GM23338 (cell line): ENCODE measurements at regions not wholly inside any gene's neighbourhood (a gene's known extent, or its start where the extent isn't known, plus 50 kb on each side); places are given as distances from the start of the nearest gene placed in this dataset.

Source experiments
- ATAC-seq: fragments of 200-7000 bp; cut with Tn5 transposase; 3 replicates; pipeline ENCODE4 v1.9.1; 2020
- DNase-seq: peaks from one replicate; pipeline ENCODE4 v3.0.0-alpha.2; 2015; ENCODE audit warnings: low spot score
- H2AFZ ChIP-seq: fragments of 200-600 bp; sonication (generic); 2 replicates; pipeline ENCODE4 v1.8.0; 2016; ENCODE audit warnings: antibody characterized with exemption, mild to moderate bottlenecking, moderate library complexity
- H3F3A ChIP-seq: fragments of 200-600 bp; sonication (generic); replicated peaks from 2 replicates; pipeline ENCODE4 v1.8.0; 2017; ENCODE audit warnings: antibody characterized with exemption, mixed run types, low read depth
- H3K27ac ChIP-seq: fragments of 200-600 bp; sonication (generic); 2 replicates; pipeline ENCODE4 v1.6.1; 2016; ENCODE audit warnings: low read depth
- H3K27me3 ChIP-seq: fragments of 200-600 bp; sonication (generic); 2 replicates; pipeline ENCODE4 v1.8.0; 2016; ENCODE audit warnings: mild to moderate bottlenecking, mixed run types, moderate library complexity; ENCODE audit not compliant: insufficient read depth
- H3K36me3 ChIP-seq: fragments of 200-600 bp; sonication (generic); 2 replicates; pipeline ENCODE4 v1.8.0; 2016; ENCODE audit warnings: mild to moderate bottlenecking; ENCODE audit not compliant: insufficient read depth
- H3K4me1 ChIP-seq: fragments of 200-600 bp; sonication (generic); 2 replicates; pipeline ENCODE4 v1.8.0; 2016; ENCODE audit warnings: mild to moderate bottlenecking, moderate library complexity; ENCODE audit not compliant: insufficient read depth
- H3K4me2 ChIP-seq: fragments of 200-600 bp; sonication (generic); 2 replicates; pipeline ENCODE4 v1.7.1; 2017; ENCODE audit warnings: mixed run types
- H3K4me3 ChIP-seq: fragments of 200-600 bp; sonication (generic); 2 replicates; pipeline ENCODE4 v1.6.1; 2016; ENCODE audit warnings: mixed run types
- H3K79me2 ChIP-seq: fragments of 200-600 bp; sonication (generic); replicated peaks from 2 replicates; pipeline ENCODE4 v1.8.0; 2017; ENCODE audit warnings: mild to moderate bottlenecking; ENCODE audit not compliant: insufficient read depth
- H3K9me2 ChIP-seq: fragments of 200-600 bp; sonication (generic); 2 replicates; pipeline ENCODE4 v1.8.0; 2017; ENCODE audit not compliant: insufficient read depth
- H4K20me1 ChIP-seq: fragments of 200-600 bp; sonication (generic); replicated peaks from 2 replicates; pipeline ENCODE4 v1.8.0; 2017; ENCODE audit warnings: mild to moderate bottlenecking; ENCODE audit not compliant: insufficient read depth
- H3K27ac Mint-ChIP-seq: 2 replicates; pipeline ENCODE4 v1.8.0; 2020; ENCODE audit warnings: inconsistent platforms, mild to moderate bottlenecking, moderate library complexity, mixed read lengths
- H3K27me3 Mint-ChIP-seq: 3 replicates; pipeline ENCODE4 v1.8.0; 2022; ENCODE audit warnings: low read depth, mild to moderate bottlenecking, moderate library complexity, mixed read lengths, inconsistent platforms; ENCODE audit not compliant: insufficient read depth, poor library complexity
- H3K36me3 Mint-ChIP-seq: 3 replicates; pipeline ENCODE4 v1.8.0; 2021; ENCODE audit warnings: low read depth, mild to moderate bottlenecking, inconsistent platforms, moderate library complexity, mixed read lengths
- H3K4me1 Mint-ChIP-seq: 3 replicates; pipeline ENCODE4 v1.8.0; 2020; ENCODE audit warnings: mild to moderate bottlenecking, inconsistent platforms, mixed read lengths
- H3K4me3 Mint-ChIP-seq: 3 replicates; pipeline ENCODE4 v1.8.0; 2021; ENCODE audit warnings: moderate library complexity, mild to moderate bottlenecking, inconsistent platforms, mixed read lengths
- H3K9me3 Mint-ChIP-seq: 3 replicates; pipeline ENCODE4 v1.8.0; 2020; ENCODE audit warnings: moderate library complexity, mild to moderate bottlenecking, inconsistent platforms, mixed read lengths
- CREB1 ChIP-seq: fragments of 250-450 bp; sonication (Bioruptor Pico); IDR thresholded peaks from 2 replicates; pipeline ENCODE4 v1.5.0; 2020; ENCODE audit warnings: low read depth, mild to moderate bottlenecking, moderate library complexity
- EZH2phosphoT487 ChIP-seq: fragments of 200-600 bp; sonication (generic); IDR thresholded peaks from one replicate; pipeline ENCODE4 v1.8.1; 2018; ENCODE audit warnings: antibody characterized with exemption; ENCODE audit not compliant: unreplicated experiment
- NANOG ChIP-seq: IDR thresholded peaks from 2 replicates; pipeline ENCODE4 v1.6.1; 2016; ENCODE audit warnings: antibody characterized with exemption, borderline replicate concordance
- POLR2AphosphoS5 ChIP-seq: IDR thresholded peaks from 2 replicates; pipeline ENCODE4 v1.6.1; 2016; ENCODE audit warnings: antibody characterized with exemption, low read depth
- STAT1 ChIP-seq: IDR thresholded peaks from one replicate; pipeline ENCODE4 v1.6.1; 2016; ENCODE audit warnings: antibody characterized with exemption; ENCODE audit not compliant: unreplicated experiment
- ZNF114 ChIP-seq: fragments of 250-450 bp; sonication (Bioruptor Pico); IDR thresholded peaks from 2 replicates; pipeline ENCODE4 v1.5.0; 2020; ENCODE audit warnings: mild to moderate bottlenecking, moderate library complexity
- ZNF331 ChIP-seq: fragments of 250-450 bp; sonication (Bioruptor Pico); IDR thresholded peaks from 2 replicates; pipeline ENCODE4 v1.5.0; 2020; ENCODE audit warnings: low read depth, mild to moderate bottlenecking, moderate library complexity
- TF ChIP-seq, protein P1 (sequence below): IDR thresholded peaks from one replicate; pipeline ENCODE4 v1.6.1; 2018; ENCODE audit warnings: antibody characterized with exemption; ENCODE audit not compliant: unreplicated experiment
- TF ChIP-seq, protein P2 (sequence below): IDR thresholded peaks from 2 replicates; pipeline ENCODE4 v1.6.1; 2016; ENCODE audit warnings: antibody characterized with exemption

DNA sequence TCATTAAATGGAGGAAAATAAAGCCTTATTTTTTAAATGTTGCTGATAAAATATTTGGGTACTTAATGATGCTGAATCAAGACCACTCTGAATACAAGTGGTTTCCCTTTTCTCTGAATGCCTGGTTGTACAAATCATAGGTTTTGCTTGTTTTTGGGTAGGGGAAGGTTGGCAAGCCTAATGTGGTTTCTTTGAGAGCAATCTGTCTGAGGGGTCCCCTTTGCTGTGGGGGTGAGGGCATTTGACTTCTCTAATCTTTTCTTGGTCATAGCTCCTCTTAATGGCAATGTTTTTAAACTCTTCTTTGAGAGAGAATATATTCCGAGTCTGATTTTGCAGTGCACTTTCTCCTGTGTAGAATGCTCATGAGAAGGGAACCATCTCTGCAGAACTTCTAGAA lies 99.2 kb downstream of the SOX4 start (continued):
- TF ChIP-seq ZNF331: no peak
- no peak for TF ChIP-seq EZH2phosphoT487
- TF ChIP-seq, protein P1, sequence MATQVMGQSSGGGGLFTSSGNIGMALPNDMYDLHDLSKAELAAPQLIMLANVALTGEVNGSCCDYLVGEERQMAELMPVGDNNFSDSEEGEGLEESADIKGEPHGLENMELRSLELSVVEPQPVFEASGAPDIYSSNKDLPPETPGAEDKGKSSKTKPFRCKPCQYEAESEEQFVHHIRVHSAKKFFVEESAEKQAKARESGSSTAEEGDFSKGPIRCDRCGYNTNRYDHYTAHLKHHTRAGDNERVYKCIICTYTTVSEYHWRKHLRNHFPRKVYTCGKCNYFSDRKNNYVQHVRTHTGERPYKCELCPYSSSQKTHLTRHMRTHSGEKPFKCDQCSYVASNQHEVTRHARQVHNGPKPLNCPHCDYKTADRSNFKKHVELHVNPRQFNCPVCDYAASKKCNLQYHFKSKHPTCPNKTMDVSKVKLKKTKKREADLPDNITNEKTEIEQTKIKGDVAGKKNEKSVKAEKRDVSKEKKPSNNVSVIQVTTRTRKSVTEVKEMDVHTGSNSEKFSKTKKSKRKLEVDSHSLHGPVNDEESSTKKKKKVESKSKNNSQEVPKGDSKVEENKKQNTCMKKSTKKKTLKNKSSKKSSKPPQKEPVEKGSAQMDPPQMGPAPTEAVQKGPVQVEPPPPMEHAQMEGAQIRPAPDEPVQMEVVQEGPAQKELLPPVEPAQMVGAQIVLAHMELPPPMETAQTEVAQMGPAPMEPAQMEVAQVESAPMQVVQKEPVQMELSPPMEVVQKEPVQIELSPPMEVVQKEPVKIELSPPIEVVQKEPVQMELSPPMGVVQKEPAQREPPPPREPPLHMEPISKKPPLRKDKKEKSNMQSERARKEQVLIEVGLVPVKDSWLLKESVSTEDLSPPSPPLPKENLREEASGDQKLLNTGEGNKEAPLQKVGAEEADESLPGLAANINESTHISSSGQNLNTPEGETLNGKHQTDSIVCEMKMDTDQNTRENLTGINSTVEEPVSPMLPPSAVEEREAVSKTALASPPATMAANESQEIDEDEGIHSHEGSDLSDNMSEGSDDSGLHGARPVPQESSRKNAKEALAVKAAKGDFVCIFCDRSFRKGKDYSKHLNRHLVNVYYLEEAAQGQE: no peak
- TF ChIP-seq POLR2AphosphoS5: no peak

DNA sequence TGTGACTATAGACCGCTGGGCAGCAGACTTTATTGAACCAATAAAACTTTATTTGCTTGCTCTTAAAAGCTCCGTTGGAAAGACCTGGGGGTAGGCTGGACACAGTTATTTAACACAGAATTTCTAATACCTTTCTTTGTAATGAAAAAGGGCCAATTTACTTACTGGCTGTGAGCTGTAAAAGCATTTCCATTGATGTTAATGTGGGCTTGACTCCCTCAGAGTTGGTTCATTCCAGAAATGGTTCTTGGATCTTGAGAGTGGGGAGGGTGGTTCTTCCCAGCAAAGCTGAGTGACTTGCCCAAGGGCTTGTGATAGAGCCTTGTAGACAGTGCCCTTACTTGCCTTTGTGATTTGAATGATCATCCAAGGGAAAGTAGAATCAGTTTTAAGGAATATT lies 100.6 kb downstream of the SOX4 start:
- Mint-ChIP-seq H3K27me3 (peaks cover 12% of the 10 kb centered on the region), H3K4me1 (peaks cover 62% of the 10 kb centered on the region), H3K9me3 (peaks cover 3% of the 10 kb centered on the region; the same call in 1 of the 3 replicates), H3K27ac (peak overlapping the region; percentile 93), H3K4me3 (peak overlapping the region; percentile 14; the same call in 1 of the 3 replicates), H3K36me3 (peaks cover 45% of the 10 kb centered on the region)
- Histone ChIP-seq H2AFZ (no peak overlapping the region), H4K20me1 (no peaks in the 10 kb centered on the region; the same call in 1 of the 2 replicates), H3K4me3 (peak overlapping the region; percentile 8; the same call in 1 of the 2 replicates), H3K9me2 (no peaks in the 10 kb centered on the region), H3K4me1 (peaks cover 53% of the 10 kb centered on the region), H3K36me3 (no peaks in the 10 kb centered on the region), H3K27ac (peak overlapping the region; percentile 85), H3K4me2 (peak overlapping the region; percentile 26), H3K79me2 (peaks cover 88% of the 10 kb centered on the region), H3F3A (peaks cover 11% of the 10 kb centered on the region), H3K27me3 (no peaks in the 10 kb centered on the region)
- no peak for TF ChIP-seq ZNF114 (CRISPR knock-in tag)
- TF ChIP-seq STAT1: no peak
- TF ChIP-seq, protein P2, sequence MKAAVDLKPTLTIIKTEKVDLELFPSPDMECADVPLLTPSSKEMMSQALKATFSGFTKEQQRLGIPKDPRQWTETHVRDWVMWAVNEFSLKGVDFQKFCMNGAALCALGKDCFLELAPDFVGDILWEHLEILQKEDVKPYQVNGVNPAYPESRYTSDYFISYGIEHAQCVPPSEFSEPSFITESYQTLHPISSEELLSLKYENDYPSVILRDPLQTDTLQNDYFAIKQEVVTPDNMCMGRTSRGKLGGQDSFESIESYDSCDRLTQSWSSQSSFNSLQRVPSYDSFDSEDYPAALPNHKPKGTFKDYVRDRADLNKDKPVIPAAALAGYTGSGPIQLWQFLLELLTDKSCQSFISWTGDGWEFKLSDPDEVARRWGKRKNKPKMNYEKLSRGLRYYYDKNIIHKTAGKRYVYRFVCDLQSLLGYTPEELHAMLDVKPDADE: no peak
- no peak for TF ChIP-seq POLR2AphosphoS5
- peak; percentile 48; the same call in 1 of the 2 replicates for TF ChIP-seq NANOG
- TF ChIP-seq, protein P1: no peak
- no peak for TF ChIP-seq CREB1
- DNase-seq (no peak), ATAC-seq (no peak)
